ENCODE measurements at regions not wholly inside any gene's neighbourhood (a gene's known extent, or its start where the extent isn't known, plus 50 kb on each side); places are given as distances from the start of the nearest gene placed in this dataset.

DNA sequence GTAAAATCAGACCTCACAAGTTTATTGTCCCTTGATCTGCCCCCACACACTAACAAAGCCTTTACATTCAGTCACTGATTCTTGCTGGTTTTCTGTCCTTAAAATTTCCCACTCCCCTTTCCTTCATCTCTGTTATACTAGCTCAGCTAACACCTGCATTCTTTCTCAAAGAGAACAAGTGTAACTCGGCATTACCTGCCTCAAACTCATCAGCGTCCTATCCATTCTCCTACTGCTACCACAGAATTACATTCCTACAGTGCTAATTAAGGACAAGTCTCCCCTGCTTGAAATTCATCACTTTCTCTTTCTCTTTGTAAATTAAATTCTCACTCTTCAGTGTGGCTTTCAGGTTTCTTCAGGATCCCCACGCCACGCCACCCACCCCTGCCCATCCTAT, 773.2 kb downstream of the FRK start:
- no peaks in the 10 kb centered on the region for H3K4me1 Mint-ChIP-seq (ENCODE audit: insufficient read depth, unreplicated experiment)
- H3K27me3 Mint-ChIP-seq (ENCODE audit: insufficient read depth, unreplicated experiment), result peaks cover 21% of the 10 kb centered on the region
- POLR2A ChIA-PET, result no interaction called here
- CTCF ChIA-PET, result no interaction called here
- TF ChIP-seq, protein P1, sequence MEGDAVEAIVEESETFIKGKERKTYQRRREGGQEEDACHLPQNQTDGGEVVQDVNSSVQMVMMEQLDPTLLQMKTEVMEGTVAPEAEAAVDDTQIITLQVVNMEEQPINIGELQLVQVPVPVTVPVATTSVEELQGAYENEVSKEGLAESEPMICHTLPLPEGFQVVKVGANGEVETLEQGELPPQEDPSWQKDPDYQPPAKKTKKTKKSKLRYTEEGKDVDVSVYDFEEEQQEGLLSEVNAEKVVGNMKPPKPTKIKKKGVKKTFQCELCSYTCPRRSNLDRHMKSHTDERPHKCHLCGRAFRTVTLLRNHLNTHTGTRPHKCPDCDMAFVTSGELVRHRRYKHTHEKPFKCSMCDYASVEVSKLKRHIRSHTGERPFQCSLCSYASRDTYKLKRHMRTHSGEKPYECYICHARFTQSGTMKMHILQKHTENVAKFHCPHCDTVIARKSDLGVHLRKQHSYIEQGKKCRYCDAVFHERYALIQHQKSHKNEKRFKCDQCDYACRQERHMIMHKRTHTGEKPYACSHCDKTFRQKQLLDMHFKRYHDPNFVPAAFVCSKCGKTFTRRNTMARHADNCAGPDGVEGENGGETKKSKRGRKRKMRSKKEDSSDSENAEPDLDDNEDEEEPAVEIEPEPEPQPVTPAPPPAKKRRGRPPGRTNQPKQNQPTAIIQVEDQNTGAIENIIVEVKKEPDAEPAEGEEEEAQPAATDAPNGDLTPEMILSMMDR (IDR thresholded peaks at IDR 0.05; ENCODE audit: unreplicated experiment), result no peak
- no peak for DNase-seq (ENCODE audit: unreplicated experiment)
- intact Hi-C loops (cut with micrococcal nuclease), result no loop called here
- no peak overlapping the region for H3K4me3 Mint-ChIP-seq (ENCODE audit: unreplicated experiment)
- no peaks in the 10 kb centered on the region for H3K36me3 Mint-ChIP-seq (ENCODE audit: insufficient read depth, unreplicated experiment)
- H3K27ac Mint-ChIP-seq (ENCODE audit: low read depth, unreplicated experiment), result no peak overlapping the region
- H3K9me3 Mint-ChIP-seq (ENCODE audit: unreplicated experiment), result no peaks in the 10 kb centered on the region
- BruUV-seq (replicated peaks), result no TSS peak

DNA sequence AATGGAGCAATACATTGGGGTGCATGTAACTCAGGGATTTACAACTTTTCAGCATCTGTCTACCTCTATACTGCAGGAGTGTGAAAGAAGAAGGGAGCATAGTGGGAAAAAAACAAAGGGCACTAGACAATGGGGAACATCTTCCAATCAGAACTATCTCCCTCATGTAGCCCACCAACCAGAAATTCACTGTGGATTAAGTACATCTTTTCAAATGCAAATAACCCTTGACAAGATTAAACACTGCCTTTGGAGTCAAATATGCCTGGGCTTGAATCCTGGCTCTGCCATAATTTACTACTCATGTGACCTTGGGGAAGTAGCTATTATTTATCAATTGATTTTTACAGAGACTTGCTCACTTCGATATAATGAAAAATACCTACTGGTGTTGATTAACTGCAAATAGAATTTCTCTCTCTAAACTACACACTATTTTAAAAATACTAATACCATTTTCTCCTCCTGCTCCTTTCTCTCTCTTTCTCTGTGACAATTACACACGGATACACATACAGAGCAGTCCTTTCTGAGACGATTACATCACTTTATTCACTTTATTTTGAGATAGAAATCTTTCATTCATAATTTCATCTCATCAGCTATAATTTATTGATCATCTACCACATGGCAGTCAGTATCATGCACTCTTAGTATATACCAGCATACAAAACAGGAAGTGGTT, 783.7 kb downstream of the FRK start:
- intact Hi-C loops (cut with micrococcal nuclease), result no loop called here
- Mint-ChIP-seq H3K4me1 (ENCODE audit: insufficient read depth, unreplicated experiment) (no peaks in the 10 kb centered on the region), H3K27ac (ENCODE audit: low read depth, unreplicated experiment) (no peak overlapping the region), H3K27me3 (ENCODE audit: insufficient read depth, unreplicated experiment) (peaks cover 11% of the 10 kb centered on the region), H3K9me3 (ENCODE audit: unreplicated experiment) (no peaks in the 10 kb centered on the region), H3K4me3 (ENCODE audit: unreplicated experiment) (no peak overlapping the region), H3K36me3 (ENCODE audit: insufficient read depth, unreplicated experiment) (no peaks in the 10 kb centered on the region)
- CTCF ChIA-PET, result interaction anchor here (0.6 kb wide), 2 partner anchors 49 to 640 kb away, joined by 3 to 4 read pairs; no protein-coding TSS in a partner anchor
- DNase-seq (ENCODE audit: unreplicated experiment), result no peak
- BruUV-seq (replicated peaks), result no TSS peak
- TF ChIP-seq, protein P1 (IDR thresholded peaks at IDR 0.05; ENCODE audit: unreplicated experiment), result no peak
- POLR2A ChIA-PET, result no interaction called here

DNA sequence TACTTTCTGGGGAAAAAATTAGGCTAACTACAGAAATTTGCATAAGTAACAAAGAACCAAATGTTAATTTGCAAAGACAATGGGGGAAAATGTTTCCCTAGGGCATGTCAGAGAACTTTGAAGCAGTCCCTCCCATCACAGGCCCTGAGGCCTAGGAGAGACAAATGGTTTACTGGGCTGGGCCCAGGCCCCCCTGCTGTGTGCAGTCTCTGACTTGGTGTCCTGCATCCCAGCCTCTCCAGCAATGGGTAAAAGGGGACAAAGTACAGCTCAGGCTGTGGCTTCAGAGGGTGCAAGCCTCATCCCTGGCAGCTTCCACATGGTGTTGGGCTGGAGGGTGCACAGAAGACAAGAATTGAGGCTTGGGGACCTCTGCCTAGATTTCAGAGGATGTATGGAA, 788.4 kb downstream of the FRK start:
- CTCF ChIA-PET, result no interaction called here
- no TSS peak for BruUV-seq (replicated peaks)
- no peak for DNase-seq (ENCODE audit: unreplicated experiment)
- intact Hi-C loops (cut with micrococcal nuclease), result no loop called here
- Mint-ChIP-seq H3K4me3 (ENCODE audit: unreplicated experiment) (no peak overlapping the region), H3K36me3 (ENCODE audit: insufficient read depth, unreplicated experiment) (no peaks in the 10 kb centered on the region), H3K9me3 (ENCODE audit: unreplicated experiment) (no peaks in the 10 kb centered on the region), H3K27ac (ENCODE audit: low read depth, unreplicated experiment) (no peak overlapping the region), H3K27me3 (ENCODE audit: insufficient read depth, unreplicated experiment) (peaks cover 11% of the 10 kb centered on the region), H3K4me1 (ENCODE audit: insufficient read depth, unreplicated experiment) (no peaks in the 10 kb centered on the region)
- POLR2A ChIA-PET, result no interaction called here
- TF ChIP-seq, protein P1 (IDR thresholded peaks at IDR 0.05; ENCODE audit: unreplicated experiment), result no peak

DNA sequence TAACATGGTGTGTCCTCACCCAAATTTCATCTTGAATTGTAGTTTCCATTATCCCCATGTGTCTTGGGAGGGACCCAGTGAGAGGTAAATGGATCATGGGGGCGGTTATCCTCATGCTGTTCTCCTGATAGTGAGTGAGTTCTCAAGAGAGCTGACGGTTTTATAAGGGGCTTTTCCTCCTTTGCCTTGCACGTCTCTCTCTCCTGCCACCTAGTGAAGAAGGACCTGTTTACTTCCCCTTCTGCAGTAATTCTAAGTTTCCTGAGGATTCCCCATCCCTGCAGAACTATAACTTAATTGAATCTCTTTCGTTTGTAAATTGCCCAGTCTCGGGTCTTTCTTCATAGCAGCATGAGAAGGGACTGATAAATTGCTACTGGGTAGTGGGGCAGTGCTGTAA, 789.3 kb downstream of the FRK start:
- TF ChIP-seq, protein P1 (IDR thresholded peaks at IDR 0.05; ENCODE audit: unreplicated experiment), result no peak
- Mint-ChIP-seq H3K4me1 (ENCODE audit: insufficient read depth, unreplicated experiment) (no peaks in the 10 kb centered on the region), H3K4me3 (ENCODE audit: unreplicated experiment) (no peak overlapping the region), H3K27ac (ENCODE audit: low read depth, unreplicated experiment) (no peak overlapping the region), H3K27me3 (ENCODE audit: insufficient read depth, unreplicated experiment) (peaks cover 11% of the 10 kb centered on the region), H3K36me3 (ENCODE audit: insufficient read depth, unreplicated experiment) (no peaks in the 10 kb centered on the region), H3K9me3 (ENCODE audit: unreplicated experiment) (no peaks in the 10 kb centered on the region)
- POLR2A ChIA-PET, result no interaction called here
- no peak for DNase-seq (ENCODE audit: unreplicated experiment)
- intact Hi-C loops (cut with micrococcal nuclease), result no loop called here
- no TSS peak for BruUV-seq (replicated peaks)
- CTCF ChIA-PET, result no interaction called here

Data from MCF 10A (cell line).